ENCODE measurements at regions not wholly inside any gene's neighbourhood (a gene's known extent, or its start where the extent isn't known, plus 50 kb on each side); places are given as distances from the start of the nearest gene placed in this dataset.

DNA sequence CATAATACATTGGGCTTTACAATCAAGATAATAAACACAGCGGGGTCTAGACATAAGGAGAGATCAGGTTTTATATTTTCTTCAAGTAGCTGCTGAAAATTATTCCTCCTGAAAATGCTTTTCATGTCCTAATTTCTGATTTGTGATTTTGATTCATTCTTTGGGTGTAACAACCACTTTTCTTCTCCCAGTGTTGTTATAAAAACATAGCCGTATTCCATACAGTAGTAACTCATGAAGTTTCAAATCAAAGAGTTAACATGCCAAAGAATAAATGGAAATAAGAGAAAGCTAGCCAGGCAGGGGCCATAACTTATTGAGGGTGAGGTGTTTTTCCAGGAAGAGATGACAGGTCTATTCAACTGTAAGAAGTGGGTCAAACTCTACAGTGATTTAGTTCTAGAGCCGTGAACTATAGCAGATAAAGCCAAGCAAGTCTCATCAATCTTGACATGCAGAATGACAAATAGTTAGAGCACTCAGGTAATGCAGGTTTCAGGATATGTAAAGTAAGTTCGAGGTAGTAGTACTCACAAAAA lies 934.4 kb upstream of the SLITRK1 start:
- ChIA-PET POLR2A (no interaction called here), CTCF (no interaction called here)
- TF ChIP-seq, protein P1, sequence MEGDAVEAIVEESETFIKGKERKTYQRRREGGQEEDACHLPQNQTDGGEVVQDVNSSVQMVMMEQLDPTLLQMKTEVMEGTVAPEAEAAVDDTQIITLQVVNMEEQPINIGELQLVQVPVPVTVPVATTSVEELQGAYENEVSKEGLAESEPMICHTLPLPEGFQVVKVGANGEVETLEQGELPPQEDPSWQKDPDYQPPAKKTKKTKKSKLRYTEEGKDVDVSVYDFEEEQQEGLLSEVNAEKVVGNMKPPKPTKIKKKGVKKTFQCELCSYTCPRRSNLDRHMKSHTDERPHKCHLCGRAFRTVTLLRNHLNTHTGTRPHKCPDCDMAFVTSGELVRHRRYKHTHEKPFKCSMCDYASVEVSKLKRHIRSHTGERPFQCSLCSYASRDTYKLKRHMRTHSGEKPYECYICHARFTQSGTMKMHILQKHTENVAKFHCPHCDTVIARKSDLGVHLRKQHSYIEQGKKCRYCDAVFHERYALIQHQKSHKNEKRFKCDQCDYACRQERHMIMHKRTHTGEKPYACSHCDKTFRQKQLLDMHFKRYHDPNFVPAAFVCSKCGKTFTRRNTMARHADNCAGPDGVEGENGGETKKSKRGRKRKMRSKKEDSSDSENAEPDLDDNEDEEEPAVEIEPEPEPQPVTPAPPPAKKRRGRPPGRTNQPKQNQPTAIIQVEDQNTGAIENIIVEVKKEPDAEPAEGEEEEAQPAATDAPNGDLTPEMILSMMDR (IDR thresholded peaks at IDR 0.05; ENCODE audit: control extremely low read depth, extremely low read depth, low read depth, missing control alignments), result no peak
- no peak for DNase-seq (ENCODE audit: extremely low spot score)

DNA sequence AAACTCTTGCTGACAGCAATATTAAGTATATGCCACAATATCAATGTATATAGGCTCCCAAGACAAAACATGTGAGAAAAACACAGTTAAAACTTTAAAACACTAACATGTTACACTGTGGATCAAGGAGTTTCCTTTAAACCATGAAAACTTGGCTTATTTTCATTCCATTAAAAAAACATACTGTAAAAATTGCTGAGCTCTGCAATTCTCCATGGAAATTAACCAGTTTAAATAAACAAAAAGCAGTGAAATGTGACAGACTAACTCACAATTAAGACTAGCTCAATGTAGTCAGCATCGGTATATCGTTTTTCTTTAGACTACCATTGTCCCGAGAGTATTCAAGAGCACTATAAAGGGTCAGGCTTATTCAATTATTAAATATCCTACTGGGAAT lies 930.5 kb upstream of the SLITRK1 start:
- ChIA-PET CTCF (no interaction called here), POLR2A (no interaction called here)
- no peak for DNase-seq (ENCODE audit: extremely low spot score)
- TF ChIP-seq, protein P1 (IDR thresholded peaks at IDR 0.05; ENCODE audit: control extremely low read depth, extremely low read depth, low read depth, missing control alignments), result no peak

DNA sequence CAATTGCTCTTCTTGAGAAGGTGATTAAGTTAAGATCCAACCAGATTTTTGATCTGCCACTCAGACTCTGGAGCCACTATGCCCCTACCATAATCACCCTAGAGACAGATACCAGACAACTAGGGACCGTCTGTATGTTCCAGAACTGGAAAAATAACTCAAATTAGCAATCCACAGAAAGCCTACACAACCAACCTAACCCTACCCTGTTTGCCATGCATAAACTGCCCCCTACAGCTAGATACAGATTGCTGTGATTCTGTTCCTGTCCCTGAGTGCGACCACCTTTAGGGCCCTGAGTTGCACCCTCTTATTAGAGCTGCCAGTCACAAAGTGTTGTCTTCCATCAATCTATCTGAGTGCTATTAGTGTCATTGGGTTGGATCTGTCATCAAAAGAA lies 929.8 kb upstream of the SLITRK1 start:
- TF ChIP-seq, protein P1 (IDR thresholded peaks at IDR 0.05; ENCODE audit: control extremely low read depth, extremely low read depth, low read depth, missing control alignments), result no peak
- ChIA-PET CTCF (no interaction called here), POLR2A (no interaction called here)
- DNase-seq (ENCODE audit: extremely low spot score), result no peak

DNA sequence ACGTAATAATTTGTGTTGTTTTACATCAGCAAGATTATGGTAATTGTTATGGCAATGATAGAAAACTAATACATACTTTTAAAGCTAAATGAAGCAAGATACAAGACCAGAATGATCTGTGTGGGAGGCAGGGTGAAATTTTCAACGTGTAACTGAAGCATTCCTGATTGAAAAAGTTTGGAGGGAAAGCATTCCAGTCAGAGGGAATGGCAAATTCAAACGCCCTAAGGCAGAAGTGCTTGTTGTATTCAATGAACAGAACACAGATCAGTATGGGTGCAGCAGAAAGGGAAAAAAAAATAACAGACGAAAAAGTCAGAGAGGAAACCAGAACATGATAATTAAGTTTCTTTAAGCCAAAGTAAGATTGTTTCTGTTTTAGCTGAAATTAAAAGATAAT lies 928.5 kb upstream of the SLITRK1 start:
- DNase-seq (ENCODE audit: extremely low spot score), result no peak
- TF ChIP-seq, protein P1 (IDR thresholded peaks at IDR 0.05; ENCODE audit: control extremely low read depth, extremely low read depth, low read depth, missing control alignments), result no peak
- ChIA-PET POLR2A (no interaction called here), CTCF (no interaction called here)

DNA sequence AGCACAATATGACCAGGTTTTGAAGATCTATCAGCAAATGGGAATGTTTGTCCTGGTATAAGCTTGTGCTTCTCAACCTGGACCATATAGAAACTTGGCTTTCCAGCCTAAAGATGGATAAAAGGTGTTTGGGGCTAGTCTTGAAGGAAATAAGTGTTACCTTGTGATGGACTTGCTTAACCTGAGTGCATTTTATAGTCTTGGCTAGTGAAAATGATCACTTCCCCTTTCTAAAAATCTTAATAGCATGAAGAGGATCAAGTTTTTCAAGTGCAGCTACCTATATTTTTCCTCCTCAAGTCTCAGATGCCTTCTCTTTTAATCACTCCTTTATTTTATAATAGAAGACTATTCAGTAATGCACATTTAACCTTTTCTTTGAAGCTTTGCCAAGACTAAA lies 919.8 kb upstream of the SLITRK1 start:
- no peak for DNase-seq (ENCODE audit: extremely low spot score)
- ChIA-PET POLR2A (no interaction called here), CTCF (no interaction called here)
- TF ChIP-seq, protein P1 (IDR thresholded peaks at IDR 0.05; ENCODE audit: control extremely low read depth, extremely low read depth, low read depth, missing control alignments), result no peak

DNA sequence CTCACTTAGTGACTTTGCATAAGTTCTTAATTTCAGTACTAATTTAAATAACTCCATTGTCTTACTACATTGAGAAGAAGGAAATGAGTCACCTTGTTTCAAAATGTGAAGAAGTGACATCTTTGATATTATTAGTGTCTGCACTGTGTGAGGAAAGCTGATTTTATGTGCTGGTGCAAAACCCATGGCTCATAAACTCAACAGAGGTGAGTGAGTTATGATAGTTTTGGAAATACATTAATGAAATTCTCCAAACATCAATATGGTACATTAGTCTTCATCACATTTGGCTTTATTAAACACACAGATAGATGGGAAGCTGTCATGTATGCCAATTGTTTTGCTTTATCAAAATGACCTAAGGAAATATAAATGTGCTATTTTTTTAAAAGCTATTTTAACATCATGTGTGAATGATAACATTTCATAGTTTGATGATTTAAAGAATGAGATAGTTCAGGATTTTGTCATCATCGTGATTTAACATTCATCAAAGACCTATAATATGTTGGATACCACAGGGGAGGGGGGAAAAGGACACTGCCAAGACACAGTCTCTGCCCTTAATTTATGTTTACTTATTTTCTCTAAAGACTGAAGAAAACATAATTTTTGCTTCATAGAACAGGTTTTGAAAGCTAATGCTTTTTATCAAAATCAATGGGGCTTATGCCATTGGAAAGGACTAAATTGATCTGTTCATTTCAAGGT lies 902.3 kb upstream of the SLITRK1 start:
- ChIA-PET POLR2A (no interaction called here), CTCF (no interaction called here)
- TF ChIP-seq, protein P1 (IDR thresholded peaks at IDR 0.05; ENCODE audit: control extremely low read depth, extremely low read depth, low read depth, missing control alignments), result no peak
- DNase-seq (ENCODE audit: extremely low spot score), result no peak

Data from GM10248 (cell line).